ENCODE measurements at regions not wholly inside any gene's neighbourhood (a gene's known extent, or its start where the extent isn't known, plus 50 kb on each side); places are given as distances from the start of the nearest gene placed in this dataset.

DNA sequence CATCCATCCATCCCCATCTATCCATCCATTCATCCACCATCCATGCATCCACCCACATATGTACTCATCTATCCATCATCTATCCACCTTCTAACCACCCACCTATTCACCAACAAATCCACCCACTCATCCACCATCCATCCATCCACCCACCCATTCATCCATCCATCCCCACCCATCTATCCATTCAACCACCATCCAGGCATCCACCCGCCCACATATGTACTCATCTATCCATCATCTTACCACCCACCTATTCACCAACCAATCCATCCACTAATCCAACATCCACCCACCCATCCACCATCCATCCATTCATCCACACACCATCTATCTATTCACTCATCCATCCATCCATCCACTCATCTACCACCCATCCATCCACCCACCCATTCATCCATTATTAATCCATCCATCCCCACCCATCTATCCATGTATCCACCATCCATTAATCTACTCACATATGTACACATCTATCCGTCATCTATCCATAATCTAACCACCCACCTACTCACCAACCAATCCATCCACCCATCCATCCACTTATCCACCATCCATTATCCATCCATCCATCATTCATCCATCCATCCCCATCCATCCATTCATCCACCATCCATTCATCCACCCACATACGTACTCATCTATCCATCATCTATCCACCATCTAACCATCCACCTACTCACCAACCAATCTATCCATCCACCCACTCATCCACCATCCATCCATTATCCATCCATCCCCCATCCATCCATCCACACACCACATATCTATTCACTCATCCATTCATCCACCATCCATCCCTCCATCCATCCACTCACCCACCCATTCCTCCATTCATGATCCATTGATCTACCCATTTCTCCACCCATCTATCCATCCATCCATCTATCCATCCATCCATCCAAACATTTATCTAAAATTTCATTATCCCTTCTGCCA lies 940.0 kb downstream of the BRD1 start:
- 67 to 100% methylated on average over 1 to 3 of the region's 3 CpGs for WGBS, 2 experiments (ENCODE audit: extremely low coverage in 2 of 2, insufficient read length in 1 of 2)
- in situ Hi-C loops (cut with MboI; ENCODE audit: low sequenced_read_pairs) (no loop called here), dilution Hi-C loops (cut with HindIII; ENCODE audit: low sequenced_read_pairs, unreplicated experiment) (no loop called here), intact Hi-C loops (cut with micrococcal nuclease) (no loop called here)
- no peak overlapping the region for H2BK15ac ChIP-seq (ENCODE audit: low read depth, low read length)
- H4K91ac ChIP-seq (ENCODE audit: insufficient read depth, low read depth, low read length) = no peak overlapping the region
- ATAC-seq (ENCODE audit: low read depth) (no peak), DNase-seq (no peak)
- no peak overlapping the region for H3K4me2 ChIP-seq (ENCODE audit: low read depth, low read length)
- H2BK20ac ChIP-seq (ENCODE audit: low read depth, low read length) = no peak overlapping the region
- peak overlapping the region; percentile 45 for H2BK5ac ChIP-seq (ENCODE audit: low read depth, low read length, poor library complexity, severe bottlenecking)
- CTCF ChIA-PET = no interaction called here
- no peak overlapping the region for H3K23ac ChIP-seq (ENCODE audit: low read depth, low read length)
- H3K4me3 ChIP-seq (ENCODE audit: insufficient read depth, low read depth, low read length) = no peak overlapping the region
- no peak overlapping the region for H2AK9ac ChIP-seq (replicated peaks; ENCODE audit: low read depth, low read length, poor library complexity)
- H3K9ac ChIP-seq (ENCODE audit: low read depth, low read length) = no peak overlapping the region
- POLR2A ChIA-PET (ENCODE audit: unreplicated experiment) = no interaction called here
- no peaks in the 10 kb centered on the region for H3K36me3 ChIP-seq (ENCODE audit: control insufficient read depth, insufficient read depth, low read length)
- no peaks in the 10 kb centered on the region for H3K27me3 ChIP-seq (ENCODE audit: control insufficient read depth, insufficient read depth, low read length)
- H2BK120ac ChIP-seq (ENCODE audit: low read depth, low read length) = no peak overlapping the region
- no TSS peak for BruUV-seq (replicated peaks)
- H4K8ac ChIP-seq (ENCODE audit: low read depth in 2 of 2, low read length in 2 of 2) = no peak overlapping the region
- no peak overlapping the region for H3K4ac ChIP-seq (ENCODE audit: low read depth, low read length)
- H3K14ac ChIP-seq (replicated peaks; ENCODE audit: low read depth, low read length) = no peak overlapping the region
- no peaks in the 10 kb centered on the region for H3K4me1 ChIP-seq (ENCODE audit: control insufficient read depth, insufficient read depth, low read length)
- H3K27ac ChIP-seq (ENCODE audit: insufficient read depth, low read length) = no peak overlapping the region
- no peaks in the 10 kb centered on the region for H4K20me1 ChIP-seq (ENCODE audit: insufficient read depth, low read length)
- H2AFZ ChIP-seq (replicated peaks; ENCODE audit: low read length, poor library complexity) = no peak overlapping the region
- no peak overlapping the region for H4K5ac ChIP-seq (ENCODE audit: low read depth, low read length)
- no peak overlapping the region for H3K18ac ChIP-seq (ENCODE audit: low read depth, low read length)
- H2AK5ac ChIP-seq (ENCODE audit: low read depth, low read length) = no peak overlapping the region
- H3K79me1 ChIP-seq (ENCODE audit: low read depth in 1 of 2, low read length in 2 of 2) = no peaks in the 10 kb centered on the region
- H3K9me3 ChIP-seq (ENCODE audit: control insufficient read depth, insufficient read depth, low read length) = peaks cover 63% of the 10 kb centered on the region
- no peak overlapping the region for H3K56ac ChIP-seq (ENCODE audit: extremely low read depth, insufficient read depth, low read length)
- no peaks in the 10 kb centered on the region for H3K9me1 ChIP-seq (ENCODE audit: insufficient read depth, low read length)
- TF ChIP-seq MAFK (IDR thresholded peaks at IDR 0.05; ENCODE audit: low read depth, low read length) (no peak), RFX5 (IDR thresholded peaks at IDR 0.05; ENCODE audit: low read depth, low read length) (no peak), RCOR1 (IDR thresholded peaks at IDR 0.05; ENCODE audit: insufficient replicate concordance, low read length) (no peak), MXI1 (IDR thresholded peaks at IDR 0.05; ENCODE audit: borderline replicate concordance, low read depth, low read length) (no peak), CTCF (conservative IDR thresholded peaks at IDR 0.05; ENCODE audit: low read depth, low read length) (no peak), MAZ (IDR thresholded peaks at IDR 0.05; ENCODE audit: borderline replicate concordance, low read depth, low read length) (no peak), RAD21 (IDR thresholded peaks at IDR 0.05; ENCODE audit: low read length) (no peak), NFE2L2 (IDR thresholded peaks at IDR 0.05; ENCODE audit: low read depth, low read length) (no peak), CHD1 (IDR thresholded peaks at IDR 0.05; ENCODE audit: low read depth, low read length) (no peak), BHLHE40 (IDR thresholded peaks at IDR 0.05; ENCODE audit: low read depth, low read length) (no peak), SMC3 (IDR thresholded peaks at IDR 0.05; ENCODE audit: low read depth, low read length) (no peak), POLR2A (IDR thresholded peaks at IDR 0.05; ENCODE audit: low read depth, low read length) (no peak), CEBPB (IDR thresholded peaks at IDR 0.05; ENCODE audit: low read depth, low read length) (no peak)
- TF ChIP-seq, protein P1, sequence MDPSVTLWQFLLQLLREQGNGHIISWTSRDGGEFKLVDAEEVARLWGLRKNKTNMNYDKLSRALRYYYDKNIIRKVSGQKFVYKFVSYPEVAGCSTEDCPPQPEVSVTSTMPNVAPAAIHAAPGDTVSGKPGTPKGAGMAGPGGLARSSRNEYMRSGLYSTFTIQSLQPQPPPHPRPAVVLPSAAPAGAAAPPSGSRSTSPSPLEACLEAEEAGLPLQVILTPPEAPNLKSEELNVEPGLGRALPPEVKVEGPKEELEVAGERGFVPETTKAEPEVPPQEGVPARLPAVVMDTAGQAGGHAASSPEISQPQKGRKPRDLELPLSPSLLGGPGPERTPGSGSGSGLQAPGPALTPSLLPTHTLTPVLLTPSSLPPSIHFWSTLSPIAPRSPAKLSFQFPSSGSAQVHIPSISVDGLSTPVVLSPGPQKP (IDR thresholded peaks at IDR 0.05; ENCODE audit: borderline replicate concordance, low read depth, low read length) = no peak
- TF ChIP-seq, protein P2, sequence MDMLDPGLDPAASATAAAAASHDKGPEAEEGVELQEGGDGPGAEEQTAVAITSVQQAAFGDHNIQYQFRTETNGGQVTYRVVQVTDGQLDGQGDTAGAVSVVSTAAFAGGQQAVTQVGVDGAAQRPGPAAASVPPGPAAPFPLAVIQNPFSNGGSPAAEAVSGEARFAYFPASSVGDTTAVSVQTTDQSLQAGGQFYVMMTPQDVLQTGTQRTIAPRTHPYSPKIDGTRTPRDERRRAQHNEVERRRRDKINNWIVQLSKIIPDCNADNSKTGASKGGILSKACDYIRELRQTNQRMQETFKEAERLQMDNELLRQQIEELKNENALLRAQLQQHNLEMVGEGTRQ (IDR thresholded peaks at IDR 0.05; ENCODE audit: low read depth, low read length) = no peak

All from IMR-90 (cell line).